DMS53 (cell line): ENCODE measurements at regions not wholly inside any gene's neighbourhood (a gene's known extent, or its start where the extent isn't known, plus 50 kb on each side); places are given as distances from the start of the nearest gene placed in this dataset.

Experiments
- DNase-seq: peaks from one replicate; lab custom pipeline; 2025; lab: John Stamatoyannopoulos, UW

GRCh38 chr4:157514711-157515110 lies 294.2 kb downstream of the GRIA2 start:
- peak; percentile 30 for DNase-seq

GRCh38 chr4:157509341-157509740 lies 288.8 kb downstream of the GRIA2 start:
- no peak for DNase-seq

GRCh38 chr4:157502656-157503055 lies 282.1 kb downstream of the GRIA2 start:
- DNase-seq, result no peak

- no peak for DNase-seq
Measured at GRCh38 chr4:157459785-157460184, 239.3 kb downstream of the GRIA2 start.

- DNase-seq, result no peak
Measured at GRCh38 chr4:157447195-157447594, 226.7 kb downstream of the GRIA2 start.

- DNase-seq, result no peak
Measured at GRCh38 chr4:157444014-157444413, 223.5 kb downstream of the GRIA2 start.

- no peak for DNase-seq
Measured at GRCh38 chr4:157443537-157443936, 223.0 kb downstream of the GRIA2 start.

- DNase-seq, result no peak
Measured at GRCh38 chr4:157425897-157426296, 205.4 kb downstream of the GRIA2 start.

GRCh38 chr4:157423526-157424020 lies 203.0 kb downstream of the GRIA2 start:
- DNase-seq, result no peak

DNA sequence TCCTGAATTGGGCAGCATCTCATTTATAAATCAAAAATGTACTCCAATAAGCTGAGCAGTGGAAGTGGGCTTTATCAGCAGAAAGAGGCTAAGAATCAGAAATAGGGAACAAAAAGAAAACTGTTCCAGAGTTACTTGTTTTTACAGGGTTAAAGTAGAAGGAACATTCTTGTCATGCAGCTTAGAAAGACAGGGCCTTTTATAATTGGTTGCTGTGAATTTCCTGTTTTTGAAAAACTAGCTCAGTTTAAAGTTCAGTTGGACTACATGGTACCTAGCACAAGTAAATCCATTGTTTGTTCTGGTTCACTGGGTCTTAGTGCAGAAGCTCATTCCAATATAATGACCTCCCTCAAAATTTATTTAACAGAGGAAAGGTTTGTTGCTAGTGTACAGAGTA lies 200.8 kb downstream of the GRIA2 start:
- DNase-seq, result no peak
